ENCODE measurements at regions not wholly inside any gene's neighbourhood (a gene's known extent, or its start where the extent isn't known, plus 50 kb on each side); places are given as distances from the start of the nearest gene placed in this dataset.
"Not testable (repeated sequence)": the region's sequence is repeated elsewhere in the genome, so short reads cannot be mapped to it uniquely, and the experiment has no call there.

DNA sequence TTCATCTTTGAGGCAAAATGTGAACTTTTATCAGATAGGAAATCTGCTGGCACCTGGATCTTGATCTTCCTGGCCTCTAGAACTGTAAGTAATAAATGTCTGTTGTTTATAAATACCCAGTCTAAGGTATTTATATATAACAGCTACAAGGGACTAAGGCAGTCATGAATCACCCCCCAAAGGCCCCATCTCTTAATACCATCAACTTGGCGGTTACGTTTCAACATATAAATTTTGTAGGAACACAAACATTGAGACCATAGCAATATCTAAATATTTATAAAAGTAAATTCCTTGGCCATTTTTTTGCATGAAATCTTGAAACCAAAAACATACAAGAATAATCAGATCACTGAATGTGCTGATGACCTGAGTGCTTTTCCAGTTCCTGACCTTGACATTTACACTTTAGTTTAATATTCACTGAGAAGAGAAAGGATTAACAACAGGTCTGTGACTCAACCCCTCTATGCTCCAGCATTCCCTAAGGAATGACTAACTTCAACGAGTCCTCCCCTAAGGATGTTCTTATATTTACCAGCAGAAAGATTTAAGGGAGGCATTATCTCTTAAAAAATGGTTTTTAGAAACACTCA lies 1438.5 kb upstream of the CELF2 start:
- no peak for ATAC-seq
- intact Hi-C loops (cut with DNase I): no loop called here

DNA sequence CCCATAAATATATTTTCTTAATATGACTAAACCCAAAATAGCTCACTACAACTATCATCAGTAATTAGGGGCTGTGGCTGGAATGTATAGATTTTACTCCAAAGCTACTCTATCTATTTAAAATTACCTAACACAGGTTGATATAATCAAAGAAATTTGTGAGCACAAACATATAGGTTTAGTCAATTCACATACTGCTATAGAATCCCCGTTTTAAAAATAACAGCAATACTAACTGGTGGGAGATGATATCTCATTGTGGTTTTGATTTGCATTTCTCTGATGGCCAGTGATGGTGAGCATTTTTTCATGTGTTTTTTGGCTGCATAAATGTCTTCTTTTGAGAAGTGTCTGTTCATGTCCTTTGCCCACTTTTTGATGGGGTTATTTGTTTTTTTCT lies 1434.9 kb upstream of the CELF2 start:
- ATAC-seq; DNase-seq; intact Hi-C loops (cut with DNase I): not testable (repeated sequence)

More for the DNA sequence above, 1438.5 kb upstream of the CELF2 start:
- no peak for DNase-seq

DNA sequence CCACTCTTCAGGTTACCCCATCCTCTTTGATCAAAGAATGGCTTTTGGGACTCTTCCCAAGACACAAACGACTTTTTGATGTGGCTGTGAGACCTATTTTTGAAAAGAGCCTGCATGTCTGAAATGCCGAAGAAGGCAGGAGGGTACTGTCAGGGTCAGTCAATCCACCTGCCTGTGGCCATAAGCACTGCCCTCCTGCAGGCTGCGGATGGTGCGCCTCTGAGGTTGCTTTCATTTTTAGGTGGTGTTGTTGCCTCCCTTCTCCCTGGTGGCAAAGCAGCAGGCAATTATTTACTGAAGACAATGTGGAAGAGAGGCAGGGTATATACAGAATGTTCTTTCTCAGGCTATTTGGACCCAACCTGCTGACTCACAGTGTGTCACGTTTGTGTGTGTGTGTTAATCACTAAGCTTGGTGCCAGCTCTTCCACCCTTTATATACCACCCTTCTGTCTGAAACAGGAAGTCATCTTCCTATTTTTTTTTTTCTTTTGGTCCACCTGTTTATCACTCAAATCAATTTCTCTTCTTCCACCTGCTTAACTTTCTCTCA lies 1421.2 kb upstream of the CELF2 start:
- DNase-seq: no peak
- ATAC-seq: no peak
- intact Hi-C loops (cut with DNase I): no loop called here

DNA sequence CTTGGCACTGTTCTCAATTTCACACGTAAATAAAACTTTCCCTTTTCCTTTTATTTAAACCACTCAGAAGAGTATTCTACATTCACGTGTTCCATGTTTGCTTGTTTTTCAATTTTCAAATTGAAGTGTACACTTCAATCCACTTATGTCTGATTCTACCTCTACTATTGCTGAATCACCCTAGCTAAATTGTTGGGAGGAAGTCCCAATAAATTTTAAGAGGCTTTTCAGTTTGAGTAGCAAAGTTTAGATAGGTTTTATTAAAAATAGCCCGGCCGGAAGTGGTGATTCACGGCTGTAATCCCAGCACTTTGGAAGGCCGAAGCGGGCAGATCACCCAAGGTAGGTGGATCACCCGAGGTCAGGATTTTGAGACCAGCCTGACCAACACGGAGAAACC lies 1414.7 kb upstream of the CELF2 start:
- ATAC-seq (no peak), DNase-seq (no peak)
- intact Hi-C loops (cut with DNase I): no loop called here

DNA sequence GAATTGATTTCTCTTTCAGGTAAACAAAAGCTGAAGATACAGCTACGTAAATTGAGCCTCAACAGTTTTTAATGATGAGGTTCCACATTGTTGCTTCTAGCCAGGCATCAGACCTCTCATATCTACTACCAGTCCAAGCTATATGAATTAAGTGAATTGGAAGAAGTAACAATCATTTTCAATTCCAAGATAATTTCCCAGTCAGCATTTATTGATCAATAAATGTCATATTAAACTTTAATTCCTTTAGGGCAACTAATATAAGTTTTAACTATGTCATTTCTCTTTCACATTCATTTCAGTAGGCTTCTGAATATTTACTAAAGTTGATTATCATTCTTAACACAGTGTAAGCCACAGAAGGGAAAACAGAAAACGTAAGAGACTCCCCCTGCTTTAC lies 1413.7 kb upstream of the CELF2 start:
- ATAC-seq: no peak
- intact Hi-C loops (cut with DNase I): no loop called here

DNA sequence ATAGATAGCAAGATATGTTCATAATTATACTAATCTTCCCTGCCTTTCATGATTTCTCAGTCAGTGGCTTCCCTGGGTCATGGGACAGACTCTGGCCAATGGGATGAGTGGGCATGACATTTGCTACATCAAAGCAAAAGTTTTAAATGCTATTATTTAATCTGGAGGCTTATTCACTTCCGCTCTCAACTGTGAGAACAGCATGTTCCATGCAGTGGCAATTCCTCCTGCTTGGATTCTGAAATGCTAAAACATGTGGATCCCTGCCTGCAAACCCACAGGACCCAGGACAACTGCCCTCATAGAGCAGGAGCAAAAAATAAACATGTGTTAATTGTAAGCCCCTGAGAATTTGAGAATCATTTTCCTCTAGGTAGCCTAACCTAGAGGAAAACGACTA lies 1412.4 kb upstream of the CELF2 start:
- no peak for ATAC-seq
- intact Hi-C loops (cut with DNase I): loop anchor here in 1 of 2 donors (5.0 kb wide), 1 partner anchor 1667 kb away; no protein-coding TSS in a partner anchor
- no peak for DNase-seq

More for the DNA sequence above, 1413.7 kb upstream of the CELF2 start:
- no peak for DNase-seq

DNA sequence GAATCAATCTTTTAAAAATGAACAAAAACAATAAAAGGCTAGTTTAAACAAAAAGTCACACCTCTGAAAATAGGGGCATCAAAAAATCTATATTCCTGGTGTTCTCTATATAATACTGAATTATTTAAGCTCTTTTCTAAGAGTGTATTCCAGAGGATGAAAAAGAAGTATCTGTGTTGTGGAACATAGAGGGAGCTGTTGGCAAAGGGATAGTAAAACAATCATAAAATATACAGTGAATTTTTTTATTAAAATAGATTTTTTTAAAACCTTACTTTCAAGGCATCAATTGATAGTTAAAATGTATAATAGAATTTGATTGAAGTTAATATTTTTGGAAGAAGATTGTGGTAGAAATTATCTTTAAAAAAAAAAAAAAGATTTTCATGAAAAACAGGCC lies 1409.1 kb upstream of the CELF2 start:
- DNase-seq (no peak), ATAC-seq (no peak)
- intact Hi-C loops (cut with DNase I): loop anchor here in 1 of 2 donors (5.0 kb wide), 1 partner anchor 1664 kb away; no protein-coding TSS in a partner anchor

DNA sequence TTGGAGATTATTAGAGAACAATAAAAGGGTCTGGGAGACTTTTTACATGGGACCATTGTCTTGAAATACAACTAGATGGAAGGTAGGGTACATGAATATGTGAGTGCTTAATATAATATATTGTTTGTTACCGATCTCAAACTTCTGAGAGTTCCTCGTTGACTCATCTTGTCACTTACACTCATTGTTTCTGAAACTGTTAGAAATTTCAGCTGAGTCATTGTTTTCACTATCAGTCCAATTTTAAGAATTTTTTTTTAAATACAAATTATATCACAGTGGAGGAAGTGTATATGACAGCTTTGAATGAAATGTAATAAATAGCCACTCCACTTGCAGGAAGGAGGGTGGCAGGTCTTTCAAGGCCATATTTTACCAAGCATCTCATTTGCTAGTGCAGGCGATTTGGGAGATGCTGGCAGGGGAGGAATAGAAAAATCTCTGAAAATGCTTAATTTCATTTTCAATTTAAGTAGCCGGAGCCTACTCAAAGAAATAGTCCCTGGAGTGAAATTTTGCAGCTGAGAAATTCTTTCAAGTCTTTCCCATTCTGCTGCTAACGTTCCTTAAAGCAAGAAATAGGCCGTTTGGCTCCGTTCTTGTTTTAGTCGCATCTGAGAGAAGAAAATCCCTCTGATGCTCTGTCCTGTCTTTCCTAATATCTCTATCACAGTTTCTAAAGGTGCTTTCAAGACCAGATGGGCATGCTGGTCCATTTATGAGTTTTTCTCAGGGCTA lies 1404.2 kb upstream of the CELF2 start:
- ATAC-seq: no peak
- intact Hi-C loops (cut with DNase I): no loop called here
- DNase-seq: no peak

DNA sequence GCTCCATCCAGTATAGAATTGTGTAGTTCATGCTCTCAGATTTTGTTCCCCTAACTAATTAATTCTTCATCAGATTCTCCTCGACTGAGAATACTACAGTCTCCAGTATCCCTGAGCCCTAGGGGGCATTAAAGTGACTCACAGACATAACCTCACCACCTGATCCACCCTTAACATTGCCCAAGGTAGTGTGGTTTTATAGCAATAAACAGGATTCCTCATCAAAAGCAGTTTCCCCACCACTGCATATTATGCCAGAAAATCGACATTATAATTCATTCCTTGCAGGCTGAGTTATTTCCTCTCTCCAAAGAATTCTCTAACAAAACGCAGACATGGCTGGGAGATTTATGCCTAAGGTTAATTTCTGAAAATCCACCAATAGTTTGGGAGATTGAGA lies 1402.5 kb upstream of the CELF2 start:
- DNase-seq (no peak), ATAC-seq (no peak)
- intact Hi-C loops (cut with DNase I): no loop called here

DNA sequence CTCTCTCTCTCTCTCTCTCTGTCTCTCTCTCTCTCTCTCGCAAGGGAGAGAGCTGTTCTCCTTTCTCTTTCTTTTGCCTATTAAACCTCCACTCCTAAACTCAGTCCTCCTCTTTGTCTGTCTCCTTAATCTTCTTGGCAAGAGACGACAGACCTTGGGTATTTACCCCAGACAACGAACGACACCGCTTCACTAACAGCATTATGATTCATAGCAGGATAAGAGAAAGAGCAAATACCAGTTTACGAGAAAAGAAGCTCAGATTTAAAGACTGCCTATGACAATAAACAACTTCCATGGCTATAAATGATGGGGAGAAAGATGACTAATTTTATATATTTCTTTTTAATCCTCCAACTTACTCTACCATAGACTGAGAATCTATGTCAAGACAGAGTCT lies 1396.5 kb upstream of the CELF2 start:
- intact Hi-C loops (cut with DNase I): no loop called here
- DNase-seq (no peak), ATAC-seq (no peak)

DNA sequence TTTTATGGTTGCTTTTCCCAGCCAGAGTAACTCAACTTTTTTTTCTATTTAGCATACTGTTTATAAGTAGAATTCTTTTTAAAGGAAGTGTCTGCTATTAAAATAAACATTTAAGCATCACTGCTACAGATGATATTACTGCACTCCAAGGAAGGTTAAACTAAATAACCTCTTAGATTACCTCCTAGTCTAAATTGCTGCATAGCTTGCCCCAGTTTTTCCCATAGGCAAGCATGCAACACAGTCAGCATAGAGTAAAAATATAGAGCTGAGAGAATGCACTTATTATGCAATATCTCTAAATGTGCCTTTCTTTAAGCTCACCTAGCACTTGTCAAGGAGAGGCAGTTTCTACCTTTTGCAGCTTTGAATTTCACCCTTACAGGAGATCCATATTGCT lies 1392.4 kb upstream of the CELF2 start:
- intact Hi-C loops (cut with DNase I): no loop called here

DNA sequence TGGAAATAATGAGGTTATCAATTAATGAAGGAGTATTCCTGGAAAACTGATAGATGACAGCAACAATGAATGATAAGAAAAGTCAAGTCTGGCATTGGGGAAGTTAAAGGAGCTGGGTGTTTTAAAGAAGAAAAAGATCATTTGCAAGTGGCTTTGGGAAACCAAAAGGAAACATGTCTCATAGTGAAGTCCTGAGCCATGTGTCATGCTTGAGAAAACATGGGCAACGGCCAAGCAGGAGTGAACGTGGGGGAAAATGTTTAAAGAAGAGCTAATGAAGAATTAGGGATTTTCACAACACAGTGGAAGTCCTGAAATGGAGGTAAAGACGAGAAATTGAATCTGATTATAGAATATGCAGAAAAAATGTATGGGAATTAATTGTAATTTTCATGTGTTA lies 1383.2 kb upstream of the CELF2 start:
- DNase-seq: no peak
- intact Hi-C loops (cut with DNase I): no loop called here
- ATAC-seq: no peak

More for the DNA sequence above, 1392.4 kb upstream of the CELF2 start:
- ATAC-seq: no peak
- DNase-seq: no peak

DNA sequence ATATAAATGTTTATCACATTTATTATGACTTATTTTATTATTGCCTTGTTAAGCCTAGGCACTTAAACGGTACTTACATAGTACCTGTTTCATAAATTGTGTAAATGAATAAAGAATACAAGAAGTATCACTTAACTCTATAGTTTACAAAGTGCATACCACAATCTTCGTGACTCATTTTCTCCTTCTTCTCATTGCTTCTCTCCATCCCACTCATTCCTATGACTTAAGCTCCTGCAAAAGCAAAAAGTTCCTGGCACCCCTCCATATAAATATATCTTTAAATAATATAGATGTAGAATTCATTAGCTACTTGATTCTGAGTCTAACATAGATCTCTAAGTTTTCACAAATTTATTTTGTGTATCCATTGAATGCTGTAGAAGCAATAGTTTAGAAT lies 1382.0 kb upstream of the CELF2 start:
- intact Hi-C loops (cut with DNase I): no loop called here

DNA sequence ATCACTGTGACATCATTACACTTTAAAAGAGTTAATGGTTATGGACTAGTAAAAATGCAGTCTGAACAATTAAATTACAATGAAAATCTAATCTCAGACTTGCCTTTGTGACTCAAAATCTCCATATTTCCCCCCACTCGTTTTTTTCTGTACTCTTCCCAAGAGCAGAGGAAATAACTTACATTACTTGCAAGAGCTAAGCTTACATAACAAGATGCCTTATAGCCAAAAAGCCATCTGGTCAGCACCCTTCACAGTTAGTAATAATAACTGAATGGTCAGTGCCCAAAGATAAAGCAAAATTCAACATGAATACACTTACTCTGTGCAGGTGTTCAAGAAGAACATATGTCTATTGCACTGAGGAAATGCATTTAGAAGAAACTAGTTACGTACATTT lies 1381.5 kb upstream of the CELF2 start:
- no peak for ATAC-seq
- intact Hi-C loops (cut with DNase I): no loop called here
- DNase-seq: no peak

More for the DNA sequence above, 1382.0 kb upstream of the CELF2 start:
- ATAC-seq (no peak), DNase-seq (no peak)

DNA sequence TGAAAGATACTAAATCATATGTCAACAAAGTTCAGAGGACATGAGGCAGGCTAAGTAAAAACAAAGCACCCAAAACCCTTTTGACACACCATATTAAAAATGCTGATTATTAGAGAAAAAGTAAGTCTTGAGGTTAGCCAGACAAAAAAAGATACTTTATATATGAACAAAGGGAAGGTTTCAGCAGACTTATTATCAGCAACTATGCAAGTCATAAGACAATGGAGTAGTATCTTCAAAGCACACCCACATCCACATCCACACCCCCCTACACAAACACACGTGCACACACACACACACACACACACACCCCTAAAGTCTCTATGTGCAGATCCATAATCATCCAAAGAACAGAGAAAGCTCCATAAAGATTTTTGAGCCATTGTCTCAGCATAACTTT lies 1373.9 kb upstream of the CELF2 start:
- ATAC-seq (no peak), DNase-seq (no peak)
- intact Hi-C loops (cut with DNase I): no loop called here

DNA sequence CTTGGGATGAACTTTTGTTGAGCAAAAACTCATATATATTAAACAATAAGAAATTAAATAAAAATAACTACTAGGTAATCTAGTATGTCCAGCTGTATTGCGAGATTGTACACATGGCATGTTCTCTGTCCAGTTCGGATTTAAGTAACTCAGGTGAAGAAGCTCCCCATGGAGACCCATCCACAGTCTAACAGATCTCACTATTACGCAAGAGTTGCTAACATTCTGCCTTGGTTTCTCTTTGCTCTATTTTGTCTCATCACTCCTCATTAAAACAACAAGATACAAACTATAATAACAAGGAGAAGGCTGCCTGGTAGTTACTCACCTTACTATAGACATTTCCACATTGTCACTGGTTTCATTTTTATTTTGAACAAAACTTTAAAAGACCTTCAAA lies 1372.3 kb upstream of the CELF2 start:
- DNase-seq (no peak), ATAC-seq (no peak)
- intact Hi-C loops (cut with DNase I): no loop called here

DNA sequence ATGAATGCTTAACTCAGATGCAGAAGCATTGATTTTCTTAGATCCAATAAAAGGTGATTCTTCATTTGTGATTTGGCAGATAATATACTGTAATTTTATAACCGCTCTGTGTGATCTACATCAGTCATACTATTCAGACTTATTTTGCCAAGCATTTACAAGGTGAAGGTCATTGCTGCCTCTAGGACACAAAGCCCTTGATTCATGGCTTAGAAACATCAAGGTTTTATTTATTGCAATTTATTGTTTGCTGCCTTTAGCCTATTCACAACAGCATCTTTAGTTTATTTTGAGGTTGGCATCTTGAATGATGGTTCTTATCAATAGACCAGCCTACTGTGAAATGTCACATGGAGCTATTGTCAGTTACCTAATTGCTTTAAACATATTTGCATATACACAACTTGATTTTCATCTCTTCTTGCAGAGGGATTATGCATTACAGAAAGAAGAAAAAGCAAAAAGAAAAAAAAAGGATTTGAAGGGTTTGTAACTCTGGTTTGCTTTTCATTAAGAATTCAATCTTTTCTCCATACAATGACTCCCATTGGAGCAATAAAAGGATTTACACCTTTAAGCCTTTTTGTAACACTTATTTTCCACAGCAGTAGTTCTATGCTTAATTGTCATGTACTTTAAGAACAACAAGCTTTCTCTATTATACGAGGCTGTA lies 1371.6 kb upstream of the CELF2 start:
- DNase-seq (no peak), ATAC-seq (no peak)
- intact Hi-C loops (cut with DNase I): no loop called here

DNA sequence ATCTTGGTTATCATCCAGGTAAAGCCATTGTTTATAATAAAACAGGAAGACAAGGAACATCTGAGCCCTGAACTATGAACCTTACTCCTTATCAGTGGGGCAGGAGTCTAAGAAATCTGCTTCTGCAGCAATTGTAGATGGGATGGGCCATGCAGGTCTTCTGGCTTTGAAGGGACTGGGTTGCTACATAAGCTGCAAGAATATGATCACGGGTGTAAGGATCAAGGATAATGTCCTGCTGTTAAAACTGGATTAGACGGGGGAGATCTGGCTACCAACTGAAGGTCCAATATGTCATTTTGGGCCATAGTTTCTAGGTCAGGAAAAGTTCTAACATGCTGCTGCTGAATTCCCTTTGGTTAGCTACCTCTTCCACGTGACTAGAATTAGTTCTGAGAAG lies 1363.4 kb upstream of the CELF2 start:
- intact Hi-C loops (cut with DNase I): no loop called here
- no peak for DNase-seq
- ATAC-seq: no peak

DNA sequence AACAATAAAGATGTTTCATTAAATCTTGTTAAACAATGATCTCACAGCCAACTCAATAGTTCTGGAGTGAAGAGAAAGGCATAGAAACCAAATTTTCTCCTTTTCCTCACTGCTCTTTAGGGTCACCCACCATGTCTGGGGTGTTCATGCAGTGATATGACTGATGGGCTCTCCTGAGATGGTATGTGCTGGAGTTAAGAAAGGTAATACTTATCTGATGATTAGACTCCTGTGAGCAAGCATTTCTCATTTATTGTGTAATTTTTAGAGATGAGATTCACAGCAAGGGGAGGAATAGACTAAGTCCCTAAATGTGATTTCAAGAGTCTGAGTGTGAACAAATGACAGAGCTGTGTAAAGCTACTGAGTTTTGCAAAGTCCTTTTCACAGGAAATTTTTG lies 1361.3 kb upstream of the CELF2 start:
- intact Hi-C loops (cut with DNase I): no loop called here
- ATAC-seq (no peak), DNase-seq (no peak)

DNA sequence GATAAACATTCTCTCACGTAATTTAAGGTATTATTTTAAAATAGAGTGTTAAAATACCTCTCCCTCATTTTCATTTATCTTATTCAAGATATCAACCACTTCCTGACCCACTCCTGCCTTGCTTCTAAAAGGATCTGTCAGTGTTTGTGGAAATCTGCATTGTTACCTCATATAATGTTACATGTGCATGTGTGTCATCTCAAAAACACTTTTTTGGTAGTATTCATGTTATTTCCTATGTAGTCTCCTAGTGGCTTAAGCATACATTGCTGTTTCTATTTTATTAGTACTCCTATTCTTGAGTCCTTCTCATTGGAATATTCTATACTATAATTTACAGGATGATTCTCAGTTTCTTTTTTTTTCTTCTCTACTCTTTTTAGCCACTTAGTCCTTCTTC lies 1360.7 kb upstream of the CELF2 start:
- DNase-seq (no peak), ATAC-seq (no peak)
- intact Hi-C loops (cut with DNase I): no loop called here
